HG03342 (cell line): ENCODE measurements at regions not wholly inside any gene's neighbourhood (a gene's known extent, or its start where the extent isn't known, plus 50 kb on each side); places are given as distances from the start of the nearest gene placed in this dataset.
"Not testable (repeated sequence)": the region's sequence is repeated elsewhere in the genome, so short reads cannot be mapped to it uniquely, and the experiment has no call there.

ENCODE experiments used
- ATAC-seq: cut with Tn5 transposase; IDR thresholded peaks from one replicate; pipeline ENCODE4 v1.9.1; 2021; ENCODE audit warnings: mild to moderate bottlenecking, moderate library complexity; ENCODE audit not compliant: unreplicated experiment

DNA sequence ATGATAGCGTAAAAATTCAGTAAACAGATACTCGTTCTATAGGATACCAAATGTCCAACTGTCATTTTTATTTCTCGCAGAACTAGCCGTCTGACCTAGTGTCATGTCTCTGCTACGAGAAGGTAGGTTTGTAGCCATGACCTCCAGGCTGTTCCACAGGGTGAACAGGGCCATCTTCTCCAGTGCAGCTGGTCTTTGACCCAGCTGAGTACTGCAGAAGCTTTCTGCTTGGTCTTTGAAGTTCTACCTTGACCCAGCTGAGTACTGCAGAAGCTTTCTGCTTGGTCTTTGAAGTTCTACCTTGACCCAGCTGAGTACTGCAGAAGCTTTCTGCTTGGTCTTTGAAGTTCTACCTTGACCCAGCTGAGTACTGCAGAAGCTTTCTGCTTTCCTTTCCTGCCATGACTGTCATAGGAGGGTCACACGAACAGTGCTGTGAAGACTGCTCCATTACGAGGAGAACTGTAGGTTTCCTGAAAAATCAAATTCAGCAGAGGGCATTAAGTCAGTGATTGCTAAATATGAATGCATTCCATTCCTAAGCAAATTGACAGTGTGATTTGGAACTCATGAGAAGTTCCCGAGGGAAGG lies 532.8 kb upstream of the NRP1 start:
- ATAC-seq: not testable (repeated sequence)

DNA sequence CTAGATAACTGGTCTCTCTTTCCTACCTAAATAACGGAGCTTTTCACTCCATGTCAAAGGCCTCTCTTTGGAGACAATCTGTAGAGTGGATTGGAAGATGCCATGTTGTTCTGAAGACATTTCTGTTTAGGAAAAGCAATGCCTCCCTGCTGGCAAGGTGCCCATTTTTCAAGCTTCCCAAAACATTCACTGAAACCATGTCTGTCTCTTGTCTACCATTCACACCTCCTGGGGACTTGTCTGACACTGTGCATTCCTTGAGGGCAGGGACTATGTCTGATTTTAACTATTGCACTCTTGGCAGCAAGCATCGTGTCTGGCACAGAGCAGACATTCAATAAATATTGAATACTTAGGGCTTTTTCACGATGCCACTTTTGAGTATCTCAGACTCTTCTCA lies 528.9 kb upstream of the NRP1 start:
- ATAC-seq: no peak

DNA sequence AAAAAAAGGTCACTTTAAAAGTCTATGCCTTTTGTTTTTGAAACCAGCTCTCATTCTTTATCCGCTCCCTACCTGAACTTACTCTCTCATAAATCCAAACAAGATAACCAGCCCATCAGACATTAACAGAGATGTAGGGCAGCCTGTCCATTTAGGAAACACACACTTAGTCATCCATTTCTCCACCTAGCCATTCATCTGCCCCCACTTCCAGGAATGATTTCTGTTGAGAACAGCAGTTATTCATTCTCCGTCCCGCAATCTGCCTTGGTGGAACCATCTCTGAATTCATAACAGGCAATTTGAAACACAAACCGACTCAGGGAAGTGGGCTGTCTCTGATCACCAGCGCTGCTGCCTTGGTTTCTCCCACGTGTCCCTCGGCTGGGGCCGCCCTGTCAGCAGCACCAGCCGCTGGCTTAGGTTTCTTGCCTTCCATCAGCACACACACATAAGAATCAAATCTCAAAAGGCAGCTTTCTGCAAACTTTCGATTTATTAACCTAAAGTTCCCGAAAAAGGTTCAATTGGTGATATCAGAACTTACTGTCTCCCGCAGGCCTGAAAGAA lies 528.2 kb upstream of the NRP1 start:
- no peak for ATAC-seq

DNA sequence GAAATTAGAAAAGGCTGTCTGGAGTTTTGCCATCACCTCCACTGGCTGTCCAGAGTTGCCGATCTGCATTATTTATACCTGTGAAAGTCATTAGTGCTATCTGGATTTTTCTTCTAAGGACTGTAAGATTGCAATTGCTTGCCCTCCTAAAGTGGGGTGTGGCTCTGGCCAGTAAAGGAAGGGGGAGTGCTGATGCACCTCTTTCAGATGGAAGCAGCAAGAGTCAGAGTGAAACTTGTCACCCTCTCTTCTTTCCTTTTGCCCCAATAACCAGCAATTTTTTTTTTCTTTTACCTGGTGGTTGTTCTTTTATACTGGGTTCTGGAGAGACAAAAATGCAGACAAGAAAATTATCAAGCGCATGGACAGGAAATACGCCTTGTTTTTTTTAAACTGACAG lies 527.4 kb upstream of the NRP1 start:
- ATAC-seq: no peak

DNA sequence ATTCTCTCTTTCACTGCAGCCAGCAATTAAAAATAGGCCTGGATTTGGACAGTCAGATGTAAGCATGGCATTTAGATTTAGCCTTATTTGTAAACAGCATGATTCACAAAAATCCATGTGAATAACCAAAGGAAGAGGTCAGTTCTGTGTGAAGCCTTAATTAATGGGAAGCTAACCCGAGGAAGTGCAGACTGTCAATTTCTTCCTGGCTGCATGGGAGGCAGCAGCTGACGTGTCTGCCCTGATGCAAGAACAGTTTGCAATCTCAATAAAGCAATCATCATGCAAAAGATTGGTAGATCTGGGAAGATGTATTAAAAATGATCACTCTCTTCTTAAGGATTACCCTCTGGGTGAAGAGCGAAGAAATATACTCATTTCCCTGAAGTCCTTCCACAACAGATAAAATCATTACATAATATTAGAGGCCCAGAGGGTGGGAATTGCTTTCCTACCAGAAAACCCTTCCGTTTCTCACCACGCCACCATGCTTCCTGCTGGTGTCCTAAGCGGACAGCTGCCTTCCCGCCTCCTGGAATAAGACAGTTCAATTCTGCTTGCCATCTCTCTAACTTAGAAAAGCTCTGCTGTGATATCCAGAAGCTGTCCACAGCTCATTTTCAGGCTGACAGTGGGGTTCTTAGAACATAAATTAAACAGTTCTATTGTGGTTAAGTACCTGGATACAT lies 526.7 kb upstream of the NRP1 start:
- no peak for ATAC-seq

DNA sequence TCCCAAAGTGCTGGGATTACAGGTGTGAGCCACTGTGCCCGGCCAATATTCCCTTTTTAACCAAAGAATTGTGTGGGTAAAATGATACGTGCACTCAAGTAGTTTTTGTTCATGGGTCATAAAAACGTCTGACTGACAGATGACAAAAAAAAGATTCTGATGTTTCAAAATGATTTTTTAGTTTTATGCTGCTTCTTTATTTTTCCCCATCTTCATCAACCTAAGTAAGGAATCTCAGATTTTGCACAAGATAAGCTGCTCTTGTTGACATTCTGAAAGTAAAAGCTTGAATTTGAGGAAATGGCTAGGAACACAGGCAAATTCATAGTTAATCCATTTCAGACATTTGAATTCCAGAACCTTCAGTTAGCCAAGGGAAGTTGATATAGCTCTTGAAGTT lies 526.1 kb upstream of the NRP1 start:
- no peak for ATAC-seq

DNA sequence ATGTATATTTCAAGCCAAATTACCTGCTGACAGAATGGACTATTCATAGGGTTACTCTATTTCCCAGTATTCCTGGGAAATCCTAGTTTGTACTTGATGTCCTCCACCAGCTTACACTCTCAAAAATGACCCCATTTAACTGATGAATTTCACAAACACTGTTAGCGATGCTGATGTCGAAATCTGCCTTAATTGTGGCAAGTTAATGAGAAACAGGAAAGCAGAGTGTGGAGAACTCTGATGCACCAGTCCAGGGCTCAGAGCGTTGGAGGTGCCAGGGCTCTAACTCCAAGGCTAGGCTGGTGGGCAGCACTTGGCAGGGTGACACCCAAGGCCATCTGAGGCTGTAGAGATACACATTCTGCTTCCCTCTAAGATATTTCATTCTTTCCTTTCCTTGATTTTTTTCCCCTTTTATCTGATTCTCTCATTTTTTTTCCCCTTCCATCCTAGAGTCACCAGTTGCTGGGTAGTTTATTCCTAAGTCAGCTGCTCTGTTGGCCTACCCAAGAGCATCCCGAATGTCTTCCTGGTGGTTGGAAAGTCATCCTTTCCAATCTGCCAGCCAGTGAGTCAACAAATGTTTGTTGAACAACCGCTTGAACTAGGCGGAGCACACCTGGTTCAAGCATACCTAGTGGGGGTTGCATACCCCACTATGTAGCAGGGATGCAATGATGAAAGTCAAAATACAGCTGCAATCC lies 525.0 kb upstream of the NRP1 start:
- ATAC-seq: no peak

DNA sequence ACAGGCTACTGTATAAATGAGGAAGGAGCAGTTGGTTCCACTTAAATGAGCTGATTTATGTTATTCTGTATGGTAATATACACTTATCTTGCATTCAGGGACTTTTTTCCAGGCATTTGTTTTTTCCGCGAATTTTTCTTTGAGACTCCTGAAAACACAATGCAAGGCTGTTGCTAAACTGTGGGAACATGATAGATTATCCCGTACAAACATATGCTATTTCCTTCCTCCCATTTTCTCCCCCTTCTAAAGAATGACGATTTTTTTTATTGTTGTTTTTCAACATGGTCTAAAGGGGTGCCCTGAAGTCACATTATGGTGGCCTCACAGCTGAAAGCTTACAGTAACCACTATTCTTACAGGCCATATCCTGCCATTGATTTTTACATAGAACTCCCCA lies 523.9 kb upstream of the NRP1 start:
- no peak for ATAC-seq

DNA sequence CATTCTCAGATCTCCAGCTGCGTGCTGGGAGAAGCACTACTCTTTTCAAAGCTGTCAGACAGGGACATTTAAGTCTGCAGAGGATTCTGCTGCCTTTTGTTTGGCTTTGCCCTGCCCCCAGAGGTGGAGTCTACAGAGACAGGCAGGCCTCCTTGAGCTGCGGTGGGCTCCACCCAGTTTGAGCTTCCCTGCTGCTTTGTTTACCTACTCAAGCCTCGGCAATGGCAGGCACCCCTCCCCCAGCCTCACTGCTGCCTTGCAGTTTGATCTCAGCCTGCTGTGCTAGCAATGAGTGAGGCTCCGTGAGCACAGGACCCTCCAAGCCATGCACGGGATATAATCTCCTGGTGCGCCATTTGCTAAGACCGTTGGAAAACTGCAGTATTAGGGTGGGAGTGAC lies 518.8 kb upstream of the NRP1 start:
- not testable (repeated sequence) for ATAC-seq

DNA sequence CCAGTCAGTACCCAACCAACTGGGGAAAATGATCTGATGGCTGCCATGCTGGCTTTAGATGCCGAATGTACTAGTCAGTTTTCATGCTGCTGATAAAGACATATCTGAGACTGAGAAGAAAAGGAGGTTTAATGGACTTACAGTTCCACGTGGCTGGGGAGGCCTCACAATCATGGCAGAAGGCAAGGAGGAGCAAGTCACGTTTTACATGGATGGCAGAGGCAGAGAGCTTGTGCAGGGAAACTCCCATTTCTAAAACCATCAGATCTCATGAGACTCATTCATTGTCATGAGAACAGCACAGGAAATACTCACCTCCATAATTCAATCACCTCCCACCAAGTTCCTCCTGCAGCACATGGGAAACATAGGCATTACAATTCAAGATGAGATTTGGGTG lies 508.9 kb upstream of the NRP1 start:
- no peak for ATAC-seq

DNA sequence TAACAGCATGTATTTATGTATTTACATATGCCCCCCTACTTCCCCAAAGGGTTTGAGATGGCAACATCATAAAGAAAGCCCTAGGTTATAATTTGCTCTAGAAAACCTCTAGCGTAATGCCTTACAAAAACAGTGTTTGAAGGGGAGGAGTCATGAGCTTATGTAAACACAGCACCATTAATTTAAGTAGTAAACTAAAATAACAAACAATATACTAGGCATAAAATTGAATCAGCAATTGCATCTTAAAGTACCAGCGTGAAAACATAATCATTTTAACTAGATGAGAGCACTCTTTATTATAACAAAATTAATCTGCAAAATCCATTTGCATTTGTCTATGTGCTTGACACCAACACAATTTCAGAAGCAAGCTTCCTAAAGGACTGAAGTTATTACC lies 507.2 kb upstream of the NRP1 start:
- no peak for ATAC-seq

DNA sequence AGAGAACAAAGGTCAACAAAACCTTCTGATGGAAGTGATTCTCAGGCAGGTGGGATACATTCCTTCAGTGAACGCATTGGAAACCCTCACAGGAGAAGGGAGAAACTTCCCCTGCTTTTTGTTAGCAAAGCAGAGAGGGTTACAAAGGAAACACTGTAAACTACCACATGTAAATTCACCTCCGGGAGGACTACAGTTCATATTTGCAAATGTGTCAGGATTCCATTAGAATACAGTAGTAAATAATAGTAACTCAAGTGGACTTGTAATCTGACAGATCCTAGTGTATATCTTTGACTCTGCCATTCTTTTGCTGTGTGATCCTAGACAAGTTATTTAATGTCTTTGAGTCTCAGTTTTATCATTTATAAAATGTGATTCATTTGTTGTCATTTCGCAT lies 504.3 kb upstream of the NRP1 start:
- no peak for ATAC-seq

DNA sequence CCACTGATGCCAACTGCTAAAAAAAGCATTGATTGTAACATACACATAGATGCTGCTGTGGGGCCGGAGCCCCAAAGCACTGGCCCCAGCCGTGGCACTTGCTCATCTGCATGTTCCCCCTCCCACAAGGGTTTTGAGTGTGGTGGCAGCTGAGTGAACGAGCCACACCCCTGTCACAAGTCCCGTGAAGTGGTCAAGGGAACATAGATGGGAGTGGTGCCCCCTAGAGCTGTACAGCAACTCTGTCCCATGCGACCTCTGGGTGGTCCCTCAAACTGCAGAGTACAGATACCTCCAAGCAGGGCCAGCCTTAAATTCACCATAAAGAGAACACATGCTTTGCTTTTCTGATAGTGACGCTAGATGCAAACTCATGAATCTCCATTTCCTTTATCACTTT lies 503.3 kb upstream of the NRP1 start:
- no peak for ATAC-seq

DNA sequence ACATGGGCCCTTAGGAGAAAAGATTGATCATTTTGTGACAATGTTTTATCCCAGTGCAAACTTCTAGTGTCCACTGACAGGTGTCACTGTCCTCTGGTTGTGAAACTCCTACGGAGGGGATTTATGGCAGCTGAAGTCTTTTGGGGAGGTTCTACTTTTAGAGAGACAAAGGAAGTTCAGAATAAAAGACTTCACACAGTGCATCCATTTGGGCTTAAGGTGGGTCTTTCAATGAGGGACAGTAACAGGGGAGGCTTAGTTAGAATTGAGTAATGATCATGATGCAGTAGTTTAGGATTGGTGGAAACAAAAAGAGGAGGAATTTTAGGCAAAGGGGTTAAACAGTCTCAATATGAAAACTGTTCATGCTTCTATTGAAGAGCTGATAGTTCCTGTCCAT lies 501.1 kb upstream of the NRP1 start:
- no peak for ATAC-seq

DNA sequence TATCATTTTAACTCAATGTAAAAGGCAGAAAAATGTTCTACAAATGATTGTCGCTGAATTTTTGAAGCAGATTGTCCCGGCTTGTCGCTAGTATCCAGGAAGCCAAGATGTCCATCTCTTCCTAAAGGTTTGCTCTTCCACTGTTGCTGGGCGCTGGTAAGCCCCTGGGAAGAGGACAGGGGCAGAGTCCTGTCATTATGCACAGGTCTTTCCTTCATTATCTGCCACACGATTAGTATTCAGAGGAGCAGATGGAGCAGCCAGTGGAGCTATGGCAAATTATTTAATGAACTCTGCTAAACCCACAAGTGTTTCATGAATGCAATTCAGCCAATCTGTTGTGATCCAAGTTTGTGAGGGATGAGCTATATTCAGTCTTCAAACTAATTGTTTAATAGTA lies 499.1 kb upstream of the NRP1 start:
- ATAC-seq: no peak

DNA sequence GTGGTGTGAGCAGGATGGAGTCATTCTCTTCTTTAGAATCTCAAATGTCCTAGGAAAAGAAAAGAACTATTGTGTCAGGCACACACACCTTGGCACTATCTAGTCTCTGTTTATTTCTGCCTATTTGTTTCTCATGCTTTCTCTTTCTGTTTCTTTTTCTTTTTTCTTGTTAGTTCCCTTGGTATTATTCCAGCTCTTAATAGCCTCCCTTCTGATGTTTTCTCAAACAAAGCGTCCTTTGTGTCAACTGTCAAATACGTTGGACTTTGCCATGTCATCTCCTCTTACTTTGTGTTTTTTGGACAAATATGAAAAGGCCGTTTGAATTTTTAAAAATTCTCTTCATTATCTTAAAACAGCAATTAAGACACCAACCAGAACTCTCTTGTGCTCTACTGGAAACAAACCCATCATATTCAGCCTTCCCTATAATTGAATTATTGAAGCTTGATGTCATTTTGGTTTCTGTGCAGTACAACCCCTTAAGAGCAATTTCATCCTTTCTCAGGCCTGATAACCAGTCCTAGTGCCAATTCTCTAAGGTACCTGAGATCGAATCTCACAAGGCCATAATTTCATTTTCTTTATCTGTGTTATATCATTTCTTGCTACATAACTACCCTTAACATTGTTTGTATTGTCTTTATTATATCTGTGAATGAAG lies 497.8 kb upstream of the NRP1 start:
- no peak for ATAC-seq

DNA sequence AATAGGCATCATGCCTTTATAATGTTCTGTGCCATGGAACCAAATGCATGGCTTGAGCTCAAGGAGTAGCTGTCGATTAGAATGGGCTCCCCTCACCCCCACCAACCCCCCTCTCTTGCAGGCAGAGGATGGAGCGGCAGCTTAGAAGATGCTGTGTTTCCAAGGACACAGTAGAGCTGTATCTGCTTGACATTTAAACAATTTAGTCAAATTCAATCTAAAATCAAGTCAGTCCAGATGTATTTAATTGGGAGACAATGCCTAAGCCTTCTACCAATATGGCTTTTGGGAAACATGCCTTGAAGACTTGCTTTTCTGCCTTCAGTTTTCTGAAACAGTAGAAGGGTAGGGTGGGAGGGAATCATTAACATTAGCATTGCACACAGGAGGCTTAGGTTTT lies 497.1 kb upstream of the NRP1 start:
- ATAC-seq: no peak

DNA sequence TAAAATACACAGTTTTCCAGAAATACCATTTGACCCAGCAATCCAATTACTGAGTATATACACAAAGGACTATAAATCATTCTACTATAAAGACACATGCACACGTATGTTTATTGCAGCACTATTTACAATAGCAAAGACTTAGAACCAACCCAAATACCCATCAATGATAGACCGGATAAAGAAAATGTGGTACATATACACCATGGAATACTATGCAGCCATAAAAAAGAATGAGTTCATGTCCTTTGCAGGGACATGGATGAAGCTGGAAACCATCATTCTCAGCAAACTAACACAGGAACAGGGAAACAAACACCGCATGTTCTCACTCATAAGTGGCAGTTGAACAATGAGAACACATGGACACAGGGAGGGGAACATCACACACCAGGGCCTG lies 495.4 kb upstream of the NRP1 start:
- not testable (repeated sequence) for ATAC-seq

DNA sequence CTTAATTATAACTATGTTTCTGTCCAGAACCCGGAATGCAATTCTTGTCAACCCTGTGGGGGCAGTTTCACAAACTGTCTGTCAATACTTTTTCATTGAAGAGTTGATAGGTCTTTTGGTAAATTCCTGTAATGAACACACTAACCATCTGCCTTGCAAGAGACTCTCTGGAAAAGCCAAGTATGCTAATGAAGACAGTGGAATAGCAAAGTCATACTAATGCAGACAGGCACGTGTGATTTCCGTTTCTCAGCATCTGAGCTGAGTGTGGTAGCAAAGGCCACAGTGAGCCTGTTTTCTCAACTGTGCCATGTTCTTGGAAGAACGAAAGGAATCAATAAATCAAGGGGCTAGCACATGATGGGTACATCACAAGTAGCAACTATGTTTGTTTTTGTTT lies 494.1 kb upstream of the NRP1 start:
- ATAC-seq: no peak

DNA sequence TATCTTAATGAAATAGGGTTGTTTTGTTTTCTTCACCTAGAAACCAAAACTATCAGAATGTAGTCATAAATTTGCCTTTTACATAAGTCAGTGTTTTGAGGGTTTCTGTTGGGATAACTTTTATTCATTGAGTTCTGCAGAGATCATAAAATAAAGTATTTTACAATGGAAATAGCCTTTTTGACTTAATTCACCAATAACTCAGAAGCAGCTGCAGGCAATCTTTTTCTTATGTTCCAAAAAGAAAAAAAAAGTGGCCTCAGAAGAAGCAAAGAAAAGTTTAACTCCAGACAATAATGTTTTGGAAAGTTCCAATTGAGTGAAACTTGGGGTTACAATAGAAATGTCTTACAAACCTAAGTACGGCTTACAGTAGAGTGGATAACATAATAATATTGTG lies 491.7 kb upstream of the NRP1 start:
- ATAC-seq: no peak

DNA sequence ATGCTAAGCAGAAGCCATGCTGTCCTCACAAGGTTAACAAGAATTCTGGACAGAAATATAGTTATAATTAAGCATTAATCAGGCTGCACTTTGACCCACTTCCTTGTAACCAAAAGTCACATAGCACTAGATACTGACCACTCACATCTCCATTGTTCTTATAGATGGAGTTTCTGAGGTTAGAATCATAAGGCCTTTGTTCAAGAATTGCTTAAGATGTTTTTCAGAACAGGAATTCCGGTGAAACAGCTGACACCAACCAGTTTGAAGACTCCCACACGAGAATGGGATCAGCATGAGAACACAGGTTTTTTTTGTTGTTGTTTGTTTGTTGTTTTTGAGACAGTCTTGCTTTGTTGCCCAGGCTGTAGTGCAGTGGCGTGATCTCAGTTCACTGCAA lies 488.3 kb upstream of the NRP1 start:
- ATAC-seq: no peak

DNA sequence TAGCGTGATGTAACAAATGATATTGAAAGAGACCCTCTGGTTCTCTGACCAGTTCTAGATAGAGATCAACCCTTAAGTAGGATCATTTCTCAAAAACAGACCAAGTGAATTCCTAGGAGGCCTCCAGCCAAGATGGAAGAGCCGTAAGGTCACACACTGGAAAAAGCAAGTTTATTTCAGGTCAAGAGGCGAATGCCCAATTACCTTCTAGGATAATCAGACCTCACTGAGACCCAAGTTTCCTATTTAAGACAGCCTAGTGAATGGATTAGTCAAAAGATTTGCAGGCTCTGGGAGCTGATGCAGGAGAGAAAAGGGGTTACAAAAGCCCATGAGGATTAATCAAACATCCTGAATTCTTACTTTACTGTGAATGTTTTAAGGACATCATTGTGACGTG lies 486.1 kb upstream of the NRP1 start:
- ATAC-seq: no peak
